HepG2 (cell line): ENCODE measurements at regions not wholly inside any gene's neighbourhood (a gene's known extent, or its start where the extent isn't known, plus 50 kb on each side); places are given as distances from the start of the nearest gene placed in this dataset.

Source experiments
- ATAC-seq: fragments of 200-7000 bp; cut with Tn5 transposase; 3 replicates; pipeline ENCODE4 v1.9.1; 2020; ENCODE audit warnings: mild to moderate bottlenecking, moderate library complexity
- BruUV-seq: library from RNA; stranded (reverse); fragments of 400-500 nt; replicated peaks from 2 replicates; lab custom pipeline; 2021; lab: Mats Ljungman, UMichigan
- CTCF ChIA-PET: fragments of 300-600 bp; formaldehyde crosslinking; extraction: SDS; loops from one replicate; lab custom pipeline; 2021; ENCODE audit warnings: low total read pairs, inconsistent platforms, low intra/inter-chr PET ratio; lab: Yijun Ruan, JAX
- POLR2A ChIA-PET: fragments of 350-600 bp; sonication (Branson Sonifier 250); formaldehyde crosslinking; loops from one replicate; lab custom pipeline; 2020; ENCODE audit warnings: antibody characterized with exemption, inconsistent platforms; lab: Yijun Ruan, JAX
- DNase-seq: peaks from one replicate; pipeline ENCODE4 v3.0.0-alpha.2; 2015; ENCODE audit warnings: low spot score
- FAIRE-seq: peaks from 3 replicates; lab custom pipeline; 2011; peaks lifted over from hg19 to GRCh38; lab: Jason Lieb, UNC
- H2AFZ ChIP-seq: one replicate; pipeline ENCODE4 v1.6.1; 2011; ENCODE audit warnings: low read length, inconsistent platforms
- H3K27ac ChIP-seq: fragments of 300-600 bp; 3 replicates; pipeline ENCODE4 v1.8.0; 2011; ENCODE audit warnings: mixed run types, mild to moderate bottlenecking, mixed read lengths, low read length, inconsistent platforms; ENCODE audit not compliant: insufficient read depth; ENCODE audit errors: extremely low read length
- H3K27me3 ChIP-seq, 2 experiments: fragments of 200-600 bp in 1 of 2; 2 replicates in 1 of 2; 3 replicates in 1 of 2; pipeline versions ENCODE4 v1.6.0 to v1.8.0; 2011; ENCODE audit warnings: low read length in 2 of 2, mild to moderate bottlenecking in 2 of 2, moderate library complexity in 2 of 2, inconsistent platforms in 1 of 2; ENCODE audit not compliant: insufficient read depth in 2 of 2, control insufficient read depth in 1 of 2
- H3K36me3 ChIP-seq, 2 experiments: fragments of 200-600 bp in 1 of 2; replicated peaks in 1 of 2; 2 replicates in 1 of 2; 3 replicates in 1 of 2; pipeline versions ENCODE4 v1.5.1 to v1.8.0; 2011; ENCODE audit warnings: low read length in 2 of 2, inconsistent platforms in 1 of 2; ENCODE audit not compliant: insufficient read depth in 2 of 2, control insufficient read depth in 1 of 2
- H3K4me1 ChIP-seq: 2 replicates; pipeline ENCODE4 v1.5.1; 2012; ENCODE audit warnings: low read length, inconsistent platforms; ENCODE audit not compliant: insufficient read depth
- H3K4me2 ChIP-seq: 2 replicates; pipeline ENCODE4 v1.6.0; 2011; ENCODE audit warnings: low read depth, low read length, inconsistent platforms
- H3K4me3 ChIP-seq, 3 experiments: fragments of 200-600 bp in 1 of 3; sonication (generic), shearing (Covaris generic) in 1 of 3; replicated peaks in 1 of 3; 2 replicates each; pipeline ENCODE4 v1.5.1; 2011 to 2016; ENCODE audit warnings: low read length in 3 of 3, inconsistent platforms in 2 of 3, low read depth in 2 of 3, mild to moderate bottlenecking in 2 of 3, control low read depth in 1 of 3, mixed read lengths in 1 of 3; ENCODE audit not compliant: insufficient read depth in 1 of 3
- H3K79me2 ChIP-seq: one replicate; pipeline ENCODE4 v1.6.1; 2011; ENCODE audit warnings: low read length, inconsistent platforms; ENCODE audit not compliant: insufficient read depth
- H3K9ac ChIP-seq: 2 replicates; pipeline ENCODE4 v1.6.0; 2011; ENCODE audit warnings: mild to moderate bottlenecking, low read depth, low read length, inconsistent platforms; ENCODE audit not compliant: insufficient read depth
- H3K9me3 ChIP-seq: 2 replicates; pipeline ENCODE4 v1.5.1; 2012; ENCODE audit warnings: mild to moderate bottlenecking, low read length
- H4K20me1 ChIP-seq: 2 replicates; pipeline ENCODE4 v1.6.0; 2011; ENCODE audit warnings: inconsistent platforms, mild to moderate bottlenecking, low read length, moderate library complexity; ENCODE audit not compliant: insufficient read depth
- KLF6 ChIP-seq: IDR thresholded peaks from 2 replicates; pipeline ENCODE4 v1.8.0; 2016; ENCODE audit warnings: missing biosample characterization, missing genetic modification reagents
- MIER2 ChIP-seq: IDR thresholded peaks from 2 replicates; pipeline ENCODE4 v1.6.1; 2016; ENCODE audit warnings: missing biosample characterization, missing genetic modification reagents
- NFE2L2 ChIP-seq: fragments of 150-350 bp; IDR thresholded peaks from 2 replicates; pipeline ENCODE4 v1.6.1; 2014; ENCODE audit warnings: low read length
- REPIN1 ChIP-seq: sonication (generic); formaldehyde crosslinking; IDR thresholded peaks from 2 replicates; pipeline ENCODE4 v1.8.0; 2022; ENCODE audit warnings: missing genetic modification reagents, low read depth, mild to moderate bottlenecking, borderline replicate concordance
- SMAD9 ChIP-seq: sonication (generic); formaldehyde crosslinking; IDR thresholded peaks from 2 replicates; pipeline ENCODE4 v1.5.1; 2020; ENCODE audit warnings: mild to moderate bottlenecking, missing genetic modification reagents
- TRIM24 ChIP-seq: sonication (generic); formaldehyde crosslinking; IDR thresholded peaks from 2 replicates; pipeline ENCODE4 v1.8.0; 2022; ENCODE audit warnings: mild to moderate bottlenecking, missing genetic modification reagents
- ZKSCAN8 ChIP-seq: IDR thresholded peaks from 2 replicates; pipeline ENCODE4 v1.6.1; 2016; ENCODE audit warnings: borderline replicate concordance, missing genetic modification reagents, missing compliant biosample characterization
- ZNF207 ChIP-seq: fragments of 450-650 bp; IDR thresholded peaks from 2 replicates; pipeline ENCODE4 v1.6.1; 2016; ENCODE audit warnings: antibody characterized with exemption, borderline replicate concordance
- ZNF331 ChIP-seq: sonication (generic); formaldehyde crosslinking; IDR thresholded peaks from 2 replicates; pipeline ENCODE4 v1.4.0; 2020; ENCODE audit warnings: missing genetic modification reagents
- ZNF724P ChIP-seq: sonication (generic); formaldehyde crosslinking; IDR thresholded peaks from 2 replicates; pipeline ENCODE4 v1.8.0; 2022; ENCODE audit warnings: missing genetic modification reagents, borderline replicate concordance
- ZNF75D ChIP-seq: sonication (generic); formaldehyde crosslinking; IDR thresholded peaks from 2 replicates; pipeline ENCODE4 v1.8.1; 2023; ENCODE audit warnings: missing genetic modification reagents, mild to moderate bottlenecking, borderline replicate concordance
- WGBS: methylation state at CpG from one replicate; pipeline ENCODE4 v1.1.6; 2017; ENCODE audit warnings: low lambda C conversion rate; 5-methylcytosine and 5-hydroxymethylcytosine counted together
- in situ Hi-C: cut with HindIII; loops from 2 replicates; pipeline ENCODE4 v1.10.0; 2017; ENCODE audit warnings: low pct_unique_long_range_greater_than_20kb; ENCODE audit not compliant: extremely low pct_ligation_motif_present
- intact Hi-C: fragments of 100-400 bp; cut with micrococcal nuclease; formaldehyde crosslinking; loops from one replicate; pipeline ENCODE4 v1.10.0; 2022; ENCODE audit not compliant: unreplicated experiment
- TF ChIP-seq, protein P1 (sequence below): sonication (generic); formaldehyde crosslinking; IDR thresholded peaks from 2 replicates; pipeline ENCODE4 v1.5.0; 2020; ENCODE audit warnings: missing genetic modification reagents
- TF ChIP-seq, protein P2 (sequence below): sonication (generic); formaldehyde crosslinking; IDR thresholded peaks from 2 replicates; pipeline ENCODE4 v1.4.0; 2020; ENCODE audit warnings: missing genetic modification reagents, mild to moderate bottlenecking, borderline replicate concordance
- TF ChIP-seq, protein P3 (sequence below): sonication (generic); formaldehyde crosslinking; IDR thresholded peaks from 2 replicates; pipeline ENCODE4 v1.4.0; 2020; ENCODE audit warnings: mild to moderate bottlenecking, missing genetic modification reagents

DNA sequence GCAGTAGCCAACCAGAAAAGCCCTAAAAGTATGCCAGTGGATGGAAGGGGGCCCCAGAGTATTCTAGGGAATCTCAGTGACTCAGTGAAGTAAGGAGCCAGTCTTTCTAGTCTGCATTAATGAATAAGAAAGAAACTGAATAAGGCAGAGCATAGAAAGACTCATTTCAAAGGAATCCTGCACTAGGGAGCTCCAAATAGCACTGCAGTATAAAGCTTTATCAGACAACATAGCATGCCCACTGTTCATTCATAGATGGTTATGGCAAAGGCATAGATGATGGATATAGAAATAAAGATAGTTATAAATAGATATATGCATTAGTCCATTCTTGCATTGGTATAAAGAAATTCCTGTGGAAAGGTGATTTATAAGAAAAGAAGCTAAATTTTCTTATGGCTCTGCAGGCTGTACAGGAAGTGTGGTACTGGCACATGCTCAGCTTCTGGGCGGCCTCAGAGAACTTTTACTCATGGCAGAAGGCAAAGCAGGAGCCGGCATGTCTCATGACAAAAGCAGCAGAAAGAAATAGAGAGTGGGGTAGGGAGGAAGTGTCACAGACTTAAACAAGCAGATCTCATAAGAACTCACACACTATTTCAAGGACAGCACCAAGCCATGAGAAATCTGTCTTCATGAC is 498.5 kb downstream of the CDY2B start:
- Histone ChIP-seq H3K9ac (no peak overlapping the region), H3K79me2 (no peaks in the 10 kb centered on the region), H3K4me2 (no peak overlapping the region), H3K4me1 (no peaks in the 10 kb centered on the region), H3K27ac (no peak overlapping the region), H3K4me3 (no peak overlapping the region), H4K20me1 (no peaks in the 10 kb centered on the region), H2AFZ (no peak overlapping the region), H3K9me3 (no peaks in the 10 kb centered on the region; the same call in 1 of the 2 replicates), H3K27me3 (no peaks in the 10 kb centered on the region), H3K36me3 (no peaks in the 10 kb centered on the region)
- no peak for FAIRE-seq
- TF ChIP-seq ZNF331 (CRISPR knock-in tag) (no peak), ZNF75D (CRISPR knock-in tag) (no peak), ZKSCAN8 (no peak)
- BruUV-seq: no TSS peak
- ATAC-seq: no peak
- 11% methylated on average over 2 of the region's 2 CpGs for WGBS
- no peak for DNase-seq
- ChIA-PET POLR2A (no interaction called here), CTCF (no interaction called here)
- in situ Hi-C loops (no loop called here), intact Hi-C loops (no loop called here)

DNA sequence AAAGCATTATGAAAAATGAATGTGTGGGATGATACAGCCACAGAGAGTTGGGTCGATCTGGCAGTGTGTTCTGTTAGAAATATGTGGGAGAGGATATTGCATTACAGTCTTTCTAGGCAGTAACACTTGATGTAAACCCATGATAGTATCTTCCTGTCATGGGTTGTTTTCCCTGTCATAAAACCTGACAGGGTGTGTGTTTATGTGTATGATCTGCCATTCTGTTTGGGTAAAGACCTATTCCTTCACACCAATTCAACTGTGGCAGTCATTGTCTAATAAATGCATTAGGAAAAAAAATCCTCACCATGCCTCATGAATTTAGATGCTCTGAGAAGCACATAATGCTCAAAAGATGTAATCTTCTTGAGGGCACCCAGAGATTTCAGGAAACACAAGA is 501.7 kb downstream of the CDY2B start:
- no peaks in the 10 kb centered on the region for H3K27me3 ChIP-seq
- WGBS: 0% methylated on average over 1 of the region's 1 CpG
- POLR2A ChIA-PET: no interaction called here
- H3K4me3 ChIP-seq: no peak overlapping the region
- DNase-seq: no peak
- FAIRE-seq: no peak
- no peak overlapping the region for H3K4me2 ChIP-seq
- no peaks in the 10 kb centered on the region for H3K36me3 ChIP-seq
- in situ Hi-C loops (no loop called here), intact Hi-C loops (no loop called here)
- CTCF ChIA-PET: no interaction called here
- H3K4me1 ChIP-seq: no peaks in the 10 kb centered on the region
- no peaks in the 10 kb centered on the region for H4K20me1 ChIP-seq
- no peak for ATAC-seq
- BruUV-seq: no TSS peak
- no peaks in the 10 kb centered on the region for H3K79me2 ChIP-seq
- H3K27ac ChIP-seq: no peak overlapping the region
- no peak overlapping the region for H2AFZ ChIP-seq
- H3K9me3 ChIP-seq: no peaks in the 10 kb centered on the region; the same call in 1 of the 2 replicates
- no peak overlapping the region for H3K9ac ChIP-seq
- TF ChIP-seq REPIN1 (CRISPR knock-in tag) (no peak), MIER2 (no peak), ZNF724P (CRISPR knock-in tag) (no peak), TRIM24 (CRISPR knock-in tag) (no peak), SMAD9 (CRISPR knock-in tag) (no peak), ZNF207 (no peak), KLF6 (CRISPR knock-in tag) (no peak), NFE2L2 (no peak)
- TF ChIP-seq, protein P1, sequence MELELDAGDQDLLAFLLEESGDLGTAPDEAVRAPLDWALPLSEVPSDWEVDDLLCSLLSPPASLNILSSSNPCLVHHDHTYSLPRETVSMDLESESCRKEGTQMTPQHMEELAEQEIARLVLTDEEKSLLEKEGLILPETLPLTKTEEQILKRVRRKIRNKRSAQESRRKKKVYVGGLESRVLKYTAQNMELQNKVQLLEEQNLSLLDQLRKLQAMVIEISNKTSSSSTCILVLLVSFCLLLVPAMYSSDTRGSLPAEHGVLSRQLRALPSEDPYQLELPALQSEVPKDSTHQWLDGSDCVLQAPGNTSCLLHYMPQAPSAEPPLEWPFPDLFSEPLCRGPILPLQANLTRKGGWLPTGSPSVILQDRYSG (CRISPR knock-in tag): no peak
- TF ChIP-seq, protein P2, sequence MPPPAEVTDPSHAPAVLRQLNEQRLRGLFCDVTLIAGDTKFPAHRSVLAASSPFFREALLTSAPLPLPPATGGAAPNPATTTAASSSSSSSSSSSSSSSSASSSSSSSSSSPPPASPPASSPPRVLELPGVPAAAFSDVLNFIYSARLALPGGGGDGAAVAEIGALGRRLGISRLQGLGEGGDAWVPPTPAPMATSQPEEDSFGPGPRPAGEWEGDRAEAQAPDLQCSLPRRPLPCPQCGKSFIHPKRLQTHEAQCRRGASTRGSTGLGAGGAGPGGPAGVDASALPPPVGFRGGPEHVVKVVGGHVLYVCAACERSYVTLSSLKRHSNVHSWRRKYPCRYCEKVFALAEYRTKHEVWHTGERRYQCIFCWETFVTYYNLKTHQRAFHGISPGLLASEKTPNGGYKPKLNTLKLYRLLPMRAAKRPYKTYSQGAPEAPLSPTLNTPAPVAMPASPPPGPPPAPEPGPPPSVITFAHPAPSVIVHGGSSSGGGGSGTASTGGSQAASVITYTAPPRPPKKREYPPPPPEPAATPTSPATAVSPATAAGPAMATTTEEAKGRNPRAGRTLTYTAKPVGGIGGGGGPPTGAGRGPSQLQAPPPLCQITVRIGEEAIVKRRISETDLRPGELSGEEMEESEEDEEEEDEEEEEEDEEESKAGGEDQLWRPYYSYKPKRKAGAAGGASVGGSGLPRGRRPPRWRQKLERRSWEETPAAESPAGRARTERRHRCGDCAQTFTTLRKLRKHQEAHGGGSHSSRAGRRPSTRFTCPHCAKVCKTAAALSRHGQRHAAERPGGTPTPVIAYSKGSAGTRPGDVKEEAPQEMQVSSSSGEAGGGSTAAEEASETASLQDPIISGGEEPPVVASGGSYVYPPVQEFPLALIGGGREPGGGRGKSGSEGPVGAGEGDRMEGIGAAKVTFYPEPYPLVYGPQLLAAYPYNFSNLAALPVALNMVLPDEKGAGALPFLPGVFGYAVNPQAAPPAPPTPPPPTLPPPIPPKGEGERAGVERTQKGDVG (CRISPR knock-in tag): no peak
- TF ChIP-seq, protein P3, sequence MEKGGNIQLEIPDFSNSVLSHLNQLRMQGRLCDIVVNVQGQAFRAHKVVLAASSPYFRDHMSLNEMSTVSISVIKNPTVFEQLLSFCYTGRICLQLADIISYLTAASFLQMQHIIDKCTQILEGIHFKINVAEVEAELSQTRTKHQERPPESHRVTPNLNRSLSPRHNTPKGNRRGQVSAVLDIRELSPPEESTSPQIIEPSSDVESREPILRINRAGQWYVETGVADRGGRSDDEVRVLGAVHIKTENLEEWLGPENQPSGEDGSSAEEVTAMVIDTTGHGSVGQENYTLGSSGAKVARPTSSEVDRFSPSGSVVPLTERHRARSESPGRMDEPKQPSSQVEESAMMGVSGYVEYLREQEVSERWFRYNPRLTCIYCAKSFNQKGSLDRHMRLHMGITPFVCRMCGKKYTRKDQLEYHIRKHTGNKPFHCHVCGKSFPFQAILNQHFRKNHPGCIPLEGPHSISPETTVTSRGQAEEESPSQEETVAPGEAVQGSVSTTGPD (CRISPR knock-in tag): no peak
